H1 (cell line): ENCODE measurements at regions not wholly inside any gene's neighbourhood (a gene's known extent, or its start where the extent isn't known, plus 50 kb on each side); places are given as distances from the start of the nearest gene placed in this dataset.

ENCODE experiments used
- CTCF ChIA-PET: fragments of 300-600 bp; sonication (Branson Sonifier 250); formaldehyde crosslinking; loops from one replicate; lab custom pipeline; 2021; ENCODE audit not compliant: partially characterized antibody; lab: Charles Lee
- POLR2A ChIA-PET: fragments of 300-600 bp; sonication (Branson Sonifier 250); formaldehyde crosslinking; loops from one replicate; lab custom pipeline; 2021; ENCODE audit warnings: inconsistent platforms; ENCODE audit not compliant: partially characterized antibody; lab: Charles Lee
- DNase-seq, 2 experiments: peaks; one replicate each; pipeline versions ENCODE4 v3.0.0 to v3.0.0-alpha.2; 2010 to 2022; ENCODE audit warnings: low spot score in 2 of 2, low read depth in 1 of 2, mixed read lengths in 1 of 2
- FAIRE-seq: peaks from 2 replicates; lab custom pipeline; 2011; peaks lifted over from hg19 to GRCh38; lab: Jason Lieb, UNC
- H2AFZ ChIP-seq: 2 replicates; pipeline ENCODE4 v1.8.1; 2012; ENCODE audit warnings: low read length, inconsistent platforms
- H2AK5ac ChIP-seq: 2 replicates; pipeline ENCODE4 v1.6.1; 2013; ENCODE audit warnings: low read depth, low read length
- H2BK120ac ChIP-seq: replicated peaks from 2 replicates; pipeline ENCODE3; 2013; ENCODE audit warnings: low read depth, low read length, inconsistent platforms
- H2BK12ac ChIP-seq: 2 replicates; pipeline ENCODE4 v1.6.1; 2013; ENCODE audit warnings: low read depth, low read length
- H2BK15ac ChIP-seq: 2 replicates; pipeline ENCODE4 v1.6.1; 2013; ENCODE audit warnings: low read length
- H2BK20ac ChIP-seq: 2 replicates; pipeline ENCODE4 v1.6.1; 2013; ENCODE audit warnings: low read length
- H2BK5ac ChIP-seq: 2 replicates; pipeline ENCODE4 v1.6.1; 2013; ENCODE audit warnings: low read depth, low read length
- H3K14ac ChIP-seq: 2 replicates; pipeline ENCODE4 v1.6.1; 2013; ENCODE audit warnings: inconsistent platforms; ENCODE audit not compliant: insufficient read length
- H3K18ac ChIP-seq: 2 replicates; pipeline ENCODE4 v1.6.1; 2013; ENCODE audit warnings: low read length; ENCODE audit errors: extremely low read depth
- H3K23ac ChIP-seq: 2 replicates; pipeline ENCODE4 v1.6.1; 2013; ENCODE audit warnings: inconsistent platforms; ENCODE audit not compliant: insufficient read length
- H3K23me2 ChIP-seq: 2 replicates; pipeline ENCODE4 v1.6.1; 2013; ENCODE audit warnings: low read depth, low read length
- H3K27ac ChIP-seq: 2 replicates; pipeline ENCODE4 v1.6.1; 2011; ENCODE audit warnings: low read depth, low read length, inconsistent platforms
- H3K27me3 ChIP-seq, 4 experiments: replicated peaks in 1 of 4; 1 replicate in 1 of 4; 2 replicates in 3 of 4; pipeline versions ENCODE4 v1.6.1 to v1.8.1; 2011 to 2013; ENCODE audit warnings: low read length in 3 of 4, mild to moderate bottlenecking in 3 of 4, inconsistent platforms in 2 of 4, mixed read lengths in 2 of 4, moderate library complexity in 1 of 4; ENCODE audit not compliant: control insufficient read depth in 3 of 4, insufficient read depth in 3 of 4; ENCODE audit errors: extremely low read depth in 1 of 4
- H3K36me3 ChIP-seq, 4 experiments: 2 replicates each; pipeline versions ENCODE4 v1.6.1 to v1.8.1; 2011 to 2013; ENCODE audit warnings: mild to moderate bottlenecking in 4 of 4, low read length in 3 of 4, moderate library complexity in 2 of 4, control low read depth in 1 of 4, inconsistent platforms in 1 of 4; ENCODE audit not compliant: insufficient read depth in 4 of 4, control insufficient read depth in 2 of 4
- H3K4ac ChIP-seq: replicated peaks from 2 replicates; pipeline ENCODE3; 2013; ENCODE audit warnings: low read length, low read depth, mixed read lengths, inconsistent platforms; ENCODE audit not compliant: insufficient read length
- H3K4me1 ChIP-seq, 4 experiments: replicated peaks in 1 of 4; 1 replicate in 1 of 4; 2 replicates in 3 of 4; pipeline versions ENCODE4 v1.6.1 to v1.8.1; 2011 to 2013; ENCODE audit warnings: low read length in 3 of 4, inconsistent platforms in 2 of 4, mixed read lengths in 1 of 4; ENCODE audit not compliant: insufficient read depth in 4 of 4, control insufficient read depth in 3 of 4
- H3K4me2 ChIP-seq, 2 experiments: 2 replicates each; pipeline versions ENCODE4 v1.6.1 to v1.8.1; 2011 to 2013; ENCODE audit warnings: low read depth in 2 of 2, low read length in 2 of 2, control low read depth in 1 of 2, inconsistent platforms in 1 of 2, mild to moderate bottlenecking in 1 of 2; ENCODE audit not compliant: insufficient read depth in 1 of 2
- H3K4me3 ChIP-seq, 4 experiments: fragments of 200-600, 300-600 bp in 1 of 4; sonication (generic), shearing (Covaris generic), sonication (Bioruptor Twin) in 1 of 4; 2 replicates each; pipeline versions ENCODE4 v1.5.1 to v1.8.1; 2011 to 2016; ENCODE audit warnings: low read length in 4 of 4, low read depth in 3 of 4, control low read depth in 2 of 4, inconsistent platforms in 2 of 4, mild to moderate bottlenecking in 2 of 4, mixed read lengths in 1 of 4, moderate library complexity in 1 of 4; ENCODE audit not compliant: insufficient read depth in 2 of 4; ENCODE audit errors: extremely low read depth in 1 of 4
- H3K56ac ChIP-seq: replicated peaks from 2 replicates; pipeline ENCODE3; 2013; ENCODE audit warnings: low read depth, mild to moderate bottlenecking, mixed read lengths, low read length, inconsistent platforms; ENCODE audit not compliant: insufficient read length
- H3K79me1 ChIP-seq: 2 replicates; pipeline ENCODE4 v1.6.1; 2013; ENCODE audit warnings: low read depth, low read length, control low read depth
- H3K79me2 ChIP-seq, 2 experiments: 2 replicates each; pipeline versions ENCODE4 v1.6.1 to v1.8.1; 2012 to 2013; ENCODE audit warnings: low read length in 2 of 2, mild to moderate bottlenecking in 2 of 2, inconsistent platforms in 1 of 2; ENCODE audit not compliant: insufficient read depth in 2 of 2, control insufficient read depth in 1 of 2
- H3K9ac ChIP-seq, 4 experiments: replicated peaks in 1 of 4; 1 replicate in 1 of 4; 2 replicates in 3 of 4; pipeline versions ENCODE4 v1.6.1 to v1.8.1; 2011 to 2013; ENCODE audit warnings: low read depth in 3 of 4, low read length in 3 of 4, control low read depth in 2 of 4, mild to moderate bottlenecking in 2 of 4, moderate library complexity in 2 of 4, inconsistent platforms in 1 of 4; ENCODE audit errors: extremely low read depth in 1 of 4
- H3K9me3 ChIP-seq, 2 experiments: 2 replicates each; pipeline versions ENCODE4 v1.6.1 to v1.8.1; 2012 to 2013; ENCODE audit warnings: mild to moderate bottlenecking in 2 of 2, moderate library complexity in 2 of 2, control low read depth in 1 of 2, inconsistent platforms in 1 of 2, low read depth in 1 of 2, low read length in 1 of 2, mixed read lengths in 1 of 2; ENCODE audit not compliant: insufficient read depth in 2 of 2
- H4K20me1 ChIP-seq, 2 experiments: replicated peaks in 1 of 2; 2 replicates each; pipeline versions ENCODE3 to v1.8.1; 2011 to 2013; ENCODE audit warnings: inconsistent platforms in 2 of 2, low read length in 2 of 2, mild to moderate bottlenecking in 1 of 2; ENCODE audit not compliant: insufficient read depth in 2 of 2, control insufficient read depth in 1 of 2
- H4K5ac ChIP-seq: 2 replicates; pipeline ENCODE4 v1.6.1; 2013; ENCODE audit warnings: low read length, low read depth, mixed read lengths, inconsistent platforms; ENCODE audit not compliant: insufficient read length
- H4K8ac ChIP-seq: 2 replicates; pipeline ENCODE4 v1.8.0; 2013; ENCODE audit warnings: mild to moderate bottlenecking, moderate library complexity, low read length, inconsistent platforms; ENCODE audit not compliant: insufficient read depth; ENCODE audit errors: extremely low read depth
- H4K91ac ChIP-seq: replicated peaks from 2 replicates; pipeline ENCODE3; 2013; ENCODE audit warnings: low read length, mixed read lengths, inconsistent platforms; ENCODE audit not compliant: insufficient read length
- BCL11A ChIP-seq, 2 experiments: IDR thresholded peaks; one replicate each; pipeline ENCODE4 v1.6.1; 2011; ENCODE audit warnings: low read depth in 2 of 2, low read length in 2 of 2, mild to moderate bottlenecking in 2 of 2
- E2F6 ChIP-seq: IDR thresholded peaks from 2 replicates; pipeline ENCODE4 v1.6.1; 2012; ENCODE audit warnings: inconsistent platforms
- EP300 ChIP-seq, 2 experiments: IDR thresholded peaks; 1 replicate in 1 of 2; 2 replicates in 1 of 2; pipeline ENCODE4 v1.6.1; 2011 to 2012; ENCODE audit warnings: low read depth in 2 of 2, low read length in 2 of 2, mild to moderate bottlenecking in 2 of 2, borderline replicate concordance in 1 of 2, inconsistent platforms in 1 of 2, moderate library complexity in 1 of 2
- FOSL1 ChIP-seq: IDR thresholded peaks from 2 replicates; pipeline ENCODE4 v1.6.1; 2011; ENCODE audit warnings: mild to moderate bottlenecking, low read depth, low read length, moderate library complexity; ENCODE audit not compliant: insufficient read depth
- GTF2F1 ChIP-seq: IDR thresholded peaks from 2 replicates; pipeline ENCODE4 v1.6.1; 2012; ENCODE audit warnings: low read depth, low read length, improper control_type of control experiment, borderline replicate concordance
- SP2 ChIP-seq: IDR thresholded peaks from 2 replicates; pipeline ENCODE4 v1.6.1; 2012; ENCODE audit warnings: mild to moderate bottlenecking, low read length, inconsistent platforms
- TBP ChIP-seq: IDR thresholded peaks from 2 replicates; pipeline ENCODE4 v1.6.1; 2011; ENCODE audit warnings: low read depth, low read length, improper control_type of control experiment
- WGBS, 2 experiments: shearing (Covaris generic) in 1 of 2; methylation state at CpG; one replicate each; pipeline versions ENCODE4 v1.1.6 to v1.1.7; 2013 to 2015; ENCODE audit warnings: low lambda C conversion rate in 2 of 2, mixed read lengths in 2 of 2, inconsistent platforms in 1 of 2, low coverage in 1 of 2, missing lambda C conversion rate in 1 of 2; ENCODE audit not compliant: insufficient replicate concordance in 2 of 2, insufficient coverage in 1 of 2, insufficient read length in 1 of 2; ENCODE audit errors: extremely low coverage in 1 of 2, missing lambda C conversion rate in 1 of 2; 5-methylcytosine and 5-hydroxymethylcytosine counted together

- H2BK12ac ChIP-seq, result no peak overlapping the region
- no peak overlapping the region for H2BK120ac ChIP-seq
- no peak overlapping the region for H2AK5ac ChIP-seq
- no peak overlapping the region for H3K4me3 ChIP-seq
- H4K91ac ChIP-seq, result no peak overlapping the region
- no peak overlapping the region for H3K9ac ChIP-seq
- no peak for FAIRE-seq
- H3K27ac ChIP-seq, result no peak overlapping the region
- H3K4me2 ChIP-seq, result no peak overlapping the region
- no peak for TF ChIP-seq E2F6
- TF ChIP-seq SP2, result no peak
- TF ChIP-seq BCL11A (IDR thresholded peaks at IDR 0.05; ENCODE audit: low read depth in 2 of 2, low read length in 2 of 2), result no peak
- TF ChIP-seq EP300 (IDR thresholded peaks at IDR 0.05; ENCODE audit: borderline replicate concordance in 1 of 2, low read depth in 2 of 2, low read length in 2 of 2), result no peak
- no peak for TF ChIP-seq TBP
- no peak for TF ChIP-seq GTF2F1
- TF ChIP-seq FOSL1, result no peak
- H2BK15ac ChIP-seq, result no peak overlapping the region
- no peak overlapping the region for H4K8ac ChIP-seq
- no peaks in the 10 kb centered on the region for H3K27me3 ChIP-seq
- no peak for DNase-seq
- H3K4ac ChIP-seq, result no peak overlapping the region
- no peak overlapping the region for H2BK5ac ChIP-seq
- no peaks in the 10 kb centered on the region for H3K4me1 ChIP-seq
- no peak overlapping the region for H3K56ac ChIP-seq
- CTCF ChIA-PET, result interaction anchor here (1.2 to 1.5 kb wide), 3 partner anchors 10 to 18 kb away, joined by 4 to 7 read pairs (median 6); no protein-coding TSS in a partner anchor
- H3K9me3 ChIP-seq, result peaks cover 0 to 5% of the 10 kb centered on the region in 2 experiments; a peak in 1 of 4 replicates
- H3K14ac ChIP-seq, result no peak overlapping the region
- no peaks in the 10 kb centered on the region for H3K36me3 ChIP-seq
- no peaks in the 10 kb centered on the region for H4K20me1 ChIP-seq
- no peak overlapping the region for H3K18ac ChIP-seq
- H2BK20ac ChIP-seq, result no peak overlapping the region
- H4K5ac ChIP-seq, result no peak overlapping the region
- no peak overlapping the region for H3K23ac ChIP-seq
- H3K79me2 ChIP-seq, result no peaks in the 10 kb centered on the region
- POLR2A ChIA-PET, result no interaction called here
- WGBS, 2 experiments, result 88% methylated on average over 1 of the region's 1 CpG; no CpG with 5 or more reads in 1 of the 2 experiments
- no peaks in the 10 kb centered on the region for H3K79me1 ChIP-seq
- H3K23me2 ChIP-seq, result no peaks in the 10 kb centered on the region
- H2AFZ ChIP-seq, result no peak overlapping the region
These were observed 155.4 kb upstream of the GATA6 start for GRCh38 chr18:22013993-22014392.
